Endometrial microvascular endothelial cells (primary cell): ENCODE measurements at regions not wholly inside any gene's neighbourhood (a gene's known extent, or its start where the extent isn't known, plus 50 kb on each side); places are given as distances from the start of the nearest gene placed in this dataset.

Experiments
- in situ Hi-C: cut with HindIII; loops from 2 replicates; pipeline ENCODE4 v1.10.0; 2017; ENCODE audit warnings: low sequenced_read_pairs, low pct_unique_long_range_greater_than_20kb; ENCODE audit errors: inconsistent ontology term

GRCh38 chr15:46266661-46267060 is 631.8 kb downstream of the SQOR start:
- in situ Hi-C loops, result no loop called here

- in situ Hi-C loops, result no loop called here
Observed at GRCh38 chr15:46270481-46271147, 635.8 kb downstream of the SQOR start.

DNA sequence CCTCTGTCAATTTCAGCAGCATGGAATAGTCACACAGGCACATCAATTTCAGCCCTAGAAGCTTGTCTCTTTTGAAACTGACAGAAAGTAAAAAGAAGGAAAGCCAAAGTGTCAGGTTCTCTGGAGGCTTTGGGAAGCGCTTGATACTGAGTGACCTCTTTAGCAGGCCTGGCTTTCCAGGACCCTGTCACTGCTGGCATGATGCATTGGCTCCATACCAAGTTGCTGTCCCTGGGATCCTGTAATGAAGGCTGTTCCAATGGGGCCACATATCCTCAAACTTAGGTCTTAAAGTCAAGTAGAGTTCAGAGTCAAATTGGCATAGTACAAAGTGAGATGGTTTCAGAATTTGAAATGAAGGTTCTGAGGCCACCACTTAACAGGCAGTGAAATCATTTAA is 640.9 kb downstream of the SQOR start:
- in situ Hi-C loops, result no loop called here

DNA sequence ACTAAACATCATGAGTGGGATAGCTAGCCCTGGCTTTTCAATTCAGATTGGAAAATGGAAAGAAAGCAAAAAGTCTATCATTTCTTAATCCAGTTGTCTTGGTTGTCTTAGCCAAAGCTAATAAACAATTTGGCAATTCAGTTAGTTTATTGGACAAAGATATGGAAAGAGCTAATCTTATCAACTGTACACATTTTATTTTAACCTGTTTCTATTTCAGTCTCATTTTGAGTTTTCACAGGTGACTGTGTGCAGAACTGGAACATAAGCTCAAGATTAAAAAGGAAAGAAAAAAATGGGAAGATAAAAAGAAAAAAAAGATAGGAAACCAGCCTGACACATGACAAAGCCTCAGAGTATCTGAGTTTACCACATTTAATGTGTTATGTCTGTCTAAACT is 642.6 kb downstream of the SQOR start:
- in situ Hi-C loops, result no loop called here

DNA sequence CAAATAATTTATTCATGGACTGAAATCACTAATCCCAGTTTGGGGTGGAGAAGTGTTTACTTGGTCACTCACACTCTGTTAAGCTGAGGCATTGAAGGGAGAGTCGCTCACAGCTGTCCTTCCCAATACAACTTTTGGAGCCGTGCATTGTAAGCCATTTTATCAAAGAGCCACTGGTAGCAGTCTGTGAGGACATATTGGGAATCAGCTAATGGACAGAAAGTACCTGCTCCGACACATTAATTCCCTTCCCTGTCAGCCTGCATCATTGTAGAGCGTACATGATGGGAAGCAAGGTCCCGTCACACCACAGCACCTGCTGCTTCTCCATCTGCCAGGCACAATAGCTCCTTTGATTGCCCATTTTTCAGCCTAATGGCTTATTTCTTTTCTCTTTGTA is 643.2 kb downstream of the SQOR start:
- in situ Hi-C loops, result no loop called here

DNA sequence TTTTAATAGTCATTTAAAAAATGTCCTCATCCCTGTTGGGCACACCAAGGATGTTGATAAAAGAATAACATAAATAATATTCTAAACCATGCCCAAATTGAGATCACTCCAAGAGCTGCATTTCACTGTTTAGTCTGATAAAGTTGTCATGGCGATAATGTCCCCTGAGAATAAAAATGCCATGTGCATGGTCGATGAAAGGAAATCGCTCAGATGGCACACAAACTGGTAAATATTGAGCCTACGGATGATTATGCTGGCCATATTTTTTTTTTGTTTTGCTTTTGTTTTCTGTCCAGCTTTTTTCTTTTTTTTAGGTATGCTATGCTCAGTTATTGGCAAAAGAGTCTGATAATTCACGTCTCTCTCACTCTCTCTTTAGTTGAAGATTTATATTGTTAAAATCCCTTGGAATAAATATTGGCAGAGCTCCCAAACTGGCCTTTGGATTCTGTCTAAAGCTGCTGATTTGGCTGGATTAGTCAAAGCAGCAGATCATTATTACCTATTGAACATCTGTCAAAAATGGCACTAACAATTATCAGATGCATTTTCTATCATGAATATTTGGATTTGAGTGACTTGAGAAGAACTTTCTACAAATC is 643.8 kb downstream of the SQOR start:
- in situ Hi-C loops, result no loop called here

DNA sequence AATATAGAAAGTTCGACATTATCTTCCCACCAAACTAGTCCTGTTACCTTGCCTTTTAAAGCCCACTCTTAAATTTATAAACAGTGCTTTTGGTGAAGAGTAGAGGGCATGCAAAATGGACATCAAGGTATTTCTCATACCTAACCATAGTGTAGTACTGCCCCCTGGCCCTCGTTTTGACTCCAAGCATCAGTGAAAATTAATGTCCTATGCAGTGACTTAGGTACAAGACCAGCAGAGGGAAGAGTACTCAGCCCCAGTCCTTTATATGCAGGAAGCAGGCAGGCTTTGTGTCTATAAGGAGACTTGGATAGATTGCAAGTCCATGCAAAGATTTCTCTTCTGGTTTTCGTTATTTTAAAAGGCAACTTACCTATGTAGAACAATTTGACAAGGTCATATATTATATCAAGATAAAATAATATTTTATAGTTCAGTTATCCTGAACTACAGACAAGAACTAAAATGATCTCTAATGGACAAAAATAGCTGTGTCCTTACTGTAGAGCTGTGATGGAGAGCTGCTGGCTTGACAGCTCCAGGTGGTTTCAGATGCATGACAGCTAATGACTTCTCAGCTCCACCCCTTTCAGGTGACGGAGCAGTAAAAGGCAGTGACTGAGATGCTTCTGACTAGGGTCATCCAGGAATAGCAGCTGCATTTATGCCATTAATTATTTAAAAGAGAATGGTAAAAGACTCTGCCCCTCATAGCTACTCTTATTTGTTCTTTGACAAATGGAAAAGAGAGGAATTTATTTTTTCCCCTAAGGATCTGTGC is 646.1 kb downstream of the SQOR start:
- in situ Hi-C loops, result no loop called here

GRCh38 chr15:46293550-46293949 is 658.7 kb downstream of the SQOR start:
- in situ Hi-C loops, result no loop called here

- in situ Hi-C loops, result no loop called here
Observed at GRCh38 chr15:46296002-46296401, 661.2 kb downstream of the SQOR start.

GRCh38 chr15:46296797-46297196 is 662.0 kb downstream of the SQOR start:
- in situ Hi-C loops, result no loop called here

- in situ Hi-C loops, result no loop called here
Observed at GRCh38 chr15:46297766-46298165, 662.9 kb downstream of the SQOR start.

GRCh38 chr15:46300716-46301115 is 665.9 kb downstream of the SQOR start:
- in situ Hi-C loops, result no loop called here

DNA sequence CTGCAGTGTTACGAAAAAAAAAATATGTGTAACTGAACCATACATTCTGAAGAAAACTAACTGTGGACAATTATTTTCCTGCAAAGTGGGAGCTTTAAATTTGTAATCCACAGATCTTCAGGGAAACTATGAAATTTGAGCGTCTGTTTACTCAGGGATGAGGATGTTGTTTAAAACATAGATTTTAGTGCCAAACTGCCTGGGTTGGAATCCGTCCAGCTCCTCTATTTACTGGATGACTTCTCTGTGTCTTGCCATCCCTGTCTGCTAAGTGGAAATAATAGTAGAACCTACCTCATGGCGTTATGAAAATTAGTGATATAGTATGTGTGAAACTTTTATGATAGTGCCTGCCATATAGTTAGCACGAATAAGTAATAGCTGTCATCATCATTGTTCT is 666.5 kb downstream of the SQOR start:
- in situ Hi-C loops, result no loop called here

- in situ Hi-C loops, result no loop called here
Observed at GRCh38 chr15:46301826-46302225, 667.0 kb downstream of the SQOR start.

DNA sequence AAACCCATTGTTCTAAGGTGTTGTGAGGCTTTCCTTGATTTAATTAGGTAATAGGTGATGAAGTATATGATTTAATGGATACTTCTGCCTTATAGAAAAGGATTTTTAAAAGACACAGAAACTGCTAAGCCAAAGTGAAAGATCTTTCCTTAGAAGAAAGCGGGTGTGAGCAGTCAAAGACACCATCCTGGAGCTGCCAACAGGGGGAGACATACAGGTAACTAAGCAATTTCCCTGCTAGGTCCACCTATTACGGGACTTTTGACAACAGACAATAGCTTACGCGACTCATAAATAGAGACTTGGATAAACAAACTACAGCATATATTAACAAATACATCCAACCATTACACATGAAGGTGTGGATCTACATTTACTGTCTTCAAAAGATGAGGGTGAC is 669.5 kb downstream of the SQOR start:
- in situ Hi-C loops, result no loop called here

GRCh38 chr15:46307746-46308145 is 672.9 kb downstream of the SQOR start:
- in situ Hi-C loops, result no loop called here

- in situ Hi-C loops, result no loop called here
Observed at GRCh38 chr15:46309914-46310313, 675.1 kb downstream of the SQOR start.

GRCh38 chr15:46312133-46312740 is 677.4 kb downstream of the SQOR start:
- in situ Hi-C loops, result no loop called here

DNA sequence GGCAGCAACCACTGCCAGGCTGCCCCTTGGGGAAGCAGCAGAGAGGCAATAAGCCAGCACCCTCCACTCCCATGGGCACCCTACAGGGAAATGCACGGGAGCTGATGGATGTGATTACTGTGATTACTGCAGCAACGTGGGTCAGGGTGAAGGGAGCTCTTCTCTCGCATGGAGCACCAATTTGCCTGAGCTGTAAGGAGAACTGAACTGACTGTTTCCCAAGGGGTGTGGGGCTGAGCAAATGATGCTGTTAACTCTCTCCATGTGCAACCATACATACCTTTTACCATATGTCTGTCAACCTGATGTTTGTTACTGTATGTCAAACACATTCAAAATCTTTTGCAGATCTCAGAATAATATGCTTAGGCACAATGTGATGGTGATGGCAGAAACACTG is 680.6 kb downstream of the SQOR start:
- in situ Hi-C loops, result no loop called here

- in situ Hi-C loops, result no loop called here
Observed at GRCh38 chr15:46316024-46316423, 681.2 kb downstream of the SQOR start.
